HEK293 (cell line): ENCODE measurements at regions not wholly inside any gene's neighbourhood (a gene's known extent, or its start where the extent isn't known, plus 50 kb on each side); places are given as distances from the start of the nearest gene placed in this dataset.

Source experiments
- CTCF ChIA-PET: fragments of 350-600 bp; formaldehyde crosslinking; extraction: SDS; loops from one replicate; lab custom pipeline; 2021; ENCODE audit warnings: antibody characterized with exemption; lab: Yijun Ruan, JAX
- POLR2A ChIA-PET: fragments of 300-600 bp; formaldehyde crosslinking; extraction: SDS; loops from one replicate; lab custom pipeline; 2020; ENCODE audit warnings: antibody characterized with exemption, inconsistent platforms; lab: Yijun Ruan, JAX
- H3K27ac ChIP-seq: fragments of 200-500 bp; sonication (Bioruptor generic); 2 replicates; pipeline ENCODE4 v1.5.1; 2014; ENCODE audit warnings: low read depth, low read length, control low read depth, inconsistent platforms; ENCODE audit errors: extremely low read depth
- H3K36me3 ChIP-seq, 2 experiments: fragments of 200-500 bp in 1 of 2; sonication (Bioruptor generic) in 1 of 2; 1 replicate in 1 of 2; 2 replicates in 1 of 2; pipeline ENCODE4 v1.5.1; 2014 to 2017; ENCODE audit warnings: inconsistent platforms in 2 of 2, low read length in 2 of 2; ENCODE audit not compliant: control insufficient read depth in 2 of 2, insufficient read depth in 1 of 2
- H3K4me1 ChIP-seq: fragments of 200-500 bp; sonication (Bioruptor generic); 2 replicates; pipeline ENCODE4 v1.5.1; 2014; ENCODE audit warnings: mild to moderate bottlenecking, low read length, inconsistent platforms; ENCODE audit not compliant: control insufficient read depth, insufficient read depth
- H3K4me3 ChIP-seq: 2 replicates; pipeline ENCODE4 v1.5.1; 2011; ENCODE audit warnings: low read depth, mild to moderate bottlenecking, control low read depth, low read length, moderate library complexity
- H3K9me3 ChIP-seq: fragments of 200-500 bp; sonication (Bioruptor generic); 2 replicates; pipeline ENCODE4 v1.5.1; 2014; ENCODE audit warnings: low read depth, low read length, inconsistent platforms; ENCODE audit not compliant: control insufficient read depth, insufficient read depth
- GLI4 ChIP-seq: fragments of 450-650 bp; formaldehyde crosslinking; IDR thresholded peaks from 2 replicates; pipeline ENCODE4 v1.5.1; 2016; ENCODE audit warnings: missing biosample characterization, missing genetic modification characterization
- GLIS1 ChIP-seq: fragments of 450-650 bp; formaldehyde crosslinking; IDR thresholded peaks from 2 replicates; pipeline ENCODE4 v1.5.1; 2016; ENCODE audit warnings: missing biosample characterization, missing genetic modification characterization
- WT1 ChIP-seq: fragments of 450-650 bp; formaldehyde crosslinking; IDR thresholded peaks from 2 replicates; pipeline ENCODE4 v1.5.1; 2016; ENCODE audit warnings: missing biosample characterization, missing genetic modification characterization
- ZBTB1 ChIP-seq: fragments of 450-650 bp; formaldehyde crosslinking; IDR thresholded peaks from 2 replicates; pipeline ENCODE4 v1.5.1; 2016; ENCODE audit warnings: missing biosample characterization, missing genetic modification characterization
- ZFP41 ChIP-seq: fragments of 450-650 bp; formaldehyde crosslinking; IDR thresholded peaks from 2 replicates; pipeline ENCODE4 v1.5.1; 2016; ENCODE audit warnings: missing biosample characterization, missing genetic modification characterization, borderline replicate concordance
- ZNF132 ChIP-seq: fragments of 450-650 bp; formaldehyde crosslinking; IDR thresholded peaks from 2 replicates; pipeline ENCODE4 v1.5.1; 2017; ENCODE audit warnings: missing biosample characterization, missing genetic modification characterization, borderline replicate concordance
- ZNF133 ChIP-seq: fragments of 450-650 bp; formaldehyde crosslinking; IDR thresholded peaks from 2 replicates; pipeline ENCODE4 v1.5.1; 2016; ENCODE audit warnings: missing biosample characterization, missing genetic modification characterization
- ZNF138 ChIP-seq: fragments of 450-650 bp; formaldehyde crosslinking; IDR thresholded peaks from 2 replicates; pipeline ENCODE4 v1.5.1; 2016; ENCODE audit warnings: missing biosample characterization, missing genetic modification characterization, borderline replicate concordance
- ZNF140 ChIP-seq: fragments of 450-650 bp; formaldehyde crosslinking; IDR thresholded peaks from 2 replicates; pipeline ENCODE4 v1.5.1; 2016; ENCODE audit warnings: missing biosample characterization, missing genetic modification characterization
- ZNF175 ChIP-seq: fragments of 450-650 bp; formaldehyde crosslinking; IDR thresholded peaks from 2 replicates; pipeline ENCODE4 v1.5.1; 2016; ENCODE audit warnings: missing biosample characterization, missing genetic modification characterization
- ZNF214 ChIP-seq: fragments of 450-650 bp; formaldehyde crosslinking; IDR thresholded peaks from 2 replicates; pipeline ENCODE4 v1.5.1; 2017; ENCODE audit warnings: missing biosample characterization, mild to moderate bottlenecking, missing genetic modification characterization, borderline replicate concordance
- ZNF248 ChIP-seq: fragments of 450-650 bp; formaldehyde crosslinking; IDR thresholded peaks from 2 replicates; pipeline ENCODE4 v1.5.1; 2017; ENCODE audit warnings: missing biosample characterization, missing genetic modification characterization
- ZNF324 ChIP-seq: fragments of 450-650 bp; formaldehyde crosslinking; IDR thresholded peaks from 2 replicates; pipeline ENCODE4 v1.5.1; 2016; ENCODE audit warnings: missing biosample characterization, missing genetic modification characterization
- ZNF555 ChIP-seq: fragments of 450-650 bp; formaldehyde crosslinking; conservative IDR thresholded peaks from 2 replicates; pipeline ENCODE4 v1.5.1; 2017; ENCODE audit warnings: missing biosample characterization, mild to moderate bottlenecking, missing genetic modification characterization, inconsistent platforms
- ZNF558 ChIP-seq: fragments of 450-650 bp; formaldehyde crosslinking; IDR thresholded peaks from 2 replicates; pipeline ENCODE4 v1.5.1; 2016; ENCODE audit warnings: missing biosample characterization, missing genetic modification characterization
- ZNF596 ChIP-seq: fragments of 450-650 bp; IDR thresholded peaks from 2 replicates; pipeline ENCODE4 v1.5.0; 2018; ENCODE audit warnings: missing biosample characterization, mild to moderate bottlenecking, missing genetic modification characterization, moderate library complexity
- ZNF624 ChIP-seq: fragments of 450-650 bp; formaldehyde crosslinking; IDR thresholded peaks from 2 replicates; pipeline ENCODE4 v1.5.1; 2017; ENCODE audit warnings: missing biosample characterization, missing genetic modification characterization
- ZNF707 ChIP-seq: fragments of 450-650 bp; formaldehyde crosslinking; IDR thresholded peaks from 2 replicates; pipeline ENCODE4 v1.5.1; 2016; ENCODE audit warnings: missing biosample characterization, missing genetic modification characterization
- ZNF747 ChIP-seq: fragments of 450-650 bp; formaldehyde crosslinking; IDR thresholded peaks from 2 replicates; pipeline ENCODE4 v1.5.1; 2016; ENCODE audit warnings: missing biosample characterization, missing genetic modification characterization
- ZNF791 ChIP-seq: fragments of 450-650 bp; formaldehyde crosslinking; IDR thresholded peaks from 2 replicates; pipeline ENCODE4 v1.5.1; 2016; ENCODE audit warnings: missing biosample characterization, missing genetic modification characterization
- ZNF837 ChIP-seq: fragments of 450-650 bp; formaldehyde crosslinking; IDR thresholded peaks from 2 replicates; pipeline ENCODE4 v1.5.1; 2016; ENCODE audit warnings: missing biosample characterization, missing genetic modification characterization
- ZSCAN30 ChIP-seq: fragments of 450-650 bp; IDR thresholded peaks from 2 replicates; pipeline ENCODE4 v1.5.1; 2018; ENCODE audit warnings: missing biosample characterization, mild to moderate bottlenecking, missing genetic modification characterization, moderate library complexity
- TF ChIP-seq, protein P1 (sequence below): fragments of 450-650 bp; formaldehyde crosslinking; optimal IDR thresholded peaks from 2 replicates; pipeline ENCODE3; 2016; ENCODE audit warnings: missing biosample characterization, mild to moderate bottlenecking, missing genetic modification characterization
- TF ChIP-seq, protein P2 (sequence below): fragments of 450-650 bp; formaldehyde crosslinking; conservative IDR thresholded peaks from 2 replicates; pipeline ENCODE4 v1.5.1; 2016; ENCODE audit warnings: low read depth, missing biosample characterization, missing genetic modification characterization
- TF ChIP-seq, protein P3 (sequence below): fragments of 450-650 bp; formaldehyde crosslinking; IDR thresholded peaks from 2 replicates; pipeline ENCODE4 v1.5.1; 2016; ENCODE audit warnings: missing biosample characterization, missing genetic modification characterization, low read depth
- TF ChIP-seq, protein P4 (sequence below): fragments of 450-650 bp; formaldehyde crosslinking; IDR thresholded peaks from 2 replicates; pipeline ENCODE4 v1.5.1; 2016; ENCODE audit warnings: missing biosample characterization, missing genetic modification characterization, low read depth
- TF ChIP-seq, protein P5 (sequence below): fragments of 450-650 bp; formaldehyde crosslinking; IDR thresholded peaks from 2 replicates; pipeline ENCODE4 v1.5.1; 2016; ENCODE audit warnings: missing biosample characterization, missing genetic modification characterization

DNA sequence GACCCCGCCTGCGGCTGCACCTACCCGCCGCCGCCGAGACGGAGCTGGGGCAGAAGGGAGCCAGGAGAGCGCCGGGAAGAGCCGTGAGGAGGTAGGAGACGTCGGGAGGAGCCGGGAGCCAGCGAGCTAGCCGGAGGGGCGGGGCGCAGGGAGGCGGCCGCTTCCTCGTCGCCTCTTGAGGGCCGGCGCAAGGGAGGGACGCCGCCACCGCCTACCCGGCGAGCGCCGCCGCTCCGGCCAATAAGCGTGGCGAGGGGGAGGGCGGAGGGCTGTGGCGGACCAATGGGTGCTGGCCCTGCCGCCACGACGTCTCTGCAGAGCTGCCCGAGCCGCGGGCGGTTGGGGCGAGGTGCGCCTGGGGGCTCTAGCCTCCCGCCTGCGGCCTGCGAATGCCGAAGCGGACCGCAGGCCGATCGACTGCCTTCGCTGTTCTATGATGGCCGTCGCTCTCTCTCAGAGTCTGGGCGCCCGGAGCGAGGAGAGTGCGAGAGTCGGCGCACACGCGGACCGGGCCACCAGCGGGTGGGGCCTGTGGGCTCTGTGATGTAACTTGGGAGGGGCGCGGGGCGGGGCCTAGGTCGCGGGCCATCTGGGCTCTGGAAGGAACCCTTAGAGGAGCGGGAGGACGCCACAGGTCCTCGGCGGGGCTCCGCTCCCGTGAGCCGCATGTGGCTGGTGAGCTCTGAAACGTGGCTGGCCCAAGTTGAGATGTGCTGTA lies 72.7 kb upstream of the MAP4 start:
- Histone ChIP-seq H3K4me3 (peak overlapping the region; percentile 83), H3K9me3 (no peaks in the 10 kb centered on the region), H3K27ac (peak overlapping the region; percentile 86), H3K36me3 (no peaks in the 10 kb centered on the region; a peak in 1 of 3 replicates), H3K4me1 (peaks cover 2% of the 10 kb centered on the region; the same call in 1 of the 2 replicates)
- ChIA-PET POLR2A (interaction anchor here (0.6 to 3.6 kb wide), 22 partner anchors 10 to 265 kb away, joined by 3 to 22 read pairs (median 4); partner anchors contain the start of gene CDC25A), CTCF (interaction anchor here (0.5 to 1.0 kb wide), 7 partner anchors 38 to 263 kb away, joined by 3 to 5 read pairs (median 3); no protein-coding TSS in a partner anchor)
- TF ChIP-seq WT1 (tag by site-specific recombination) (no peak; the same call in 1 of the 2 replicates), ZNF175 (no peak), ZNF747 (tag by site-specific recombination) (no peak), GLIS1 (tag by site-specific recombination) (peak; percentile 61), ZNF132 (no peak), ZNF837 (tag by site-specific recombination) (no peak), ZNF140 (tag by site-specific recombination) (no peak), ZNF707 (no peak), ZNF791 (tag by site-specific recombination) (no peak), ZNF138 (no peak), ZNF555 (no peak), ZNF133 (tag by site-specific recombination) (peak; percentile 50), ZFP41 (tag by site-specific recombination) (no peak), ZNF248 (tag by site-specific recombination) (no peak), ZNF596 (tag by site-specific recombination) (no peak), ZBTB1 (tag by site-specific recombination) (no peak), ZNF324 (tag by site-specific recombination) (peak; percentile 67; the same call in 1 of the 2 replicates), ZNF214 (tag by site-specific recombination) (no peak), ZNF624 (tag by site-specific recombination) (no peak), ZNF558 (tag by site-specific recombination) (no peak), ZSCAN30 (tag by site-specific recombination) (peak; percentile 73), GLI4 (tag by site-specific recombination) (no peak)
- TF ChIP-seq, protein P1, sequence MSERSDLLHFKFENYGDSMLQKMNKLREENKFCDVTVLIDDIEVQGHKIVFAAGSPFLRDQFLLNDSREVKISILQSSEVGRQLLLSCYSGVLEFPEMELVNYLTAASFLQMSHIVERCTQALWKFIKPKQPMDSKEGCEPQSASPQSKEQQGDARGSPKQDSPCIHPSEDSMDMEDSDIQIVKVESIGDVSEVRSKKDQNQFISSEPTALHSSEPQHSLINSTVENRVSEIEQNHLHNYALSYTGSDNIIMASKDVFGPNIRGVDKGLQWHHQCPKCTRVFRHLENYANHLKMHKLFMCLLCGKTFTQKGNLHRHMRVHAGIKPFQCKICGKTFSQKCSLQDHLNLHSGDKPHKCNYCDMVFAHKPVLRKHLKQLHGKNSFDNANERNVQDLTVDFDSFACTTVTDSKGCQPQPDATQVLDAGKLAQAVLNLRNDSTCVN = peak; percentile 69
- TF ChIP-seq, protein P2, sequence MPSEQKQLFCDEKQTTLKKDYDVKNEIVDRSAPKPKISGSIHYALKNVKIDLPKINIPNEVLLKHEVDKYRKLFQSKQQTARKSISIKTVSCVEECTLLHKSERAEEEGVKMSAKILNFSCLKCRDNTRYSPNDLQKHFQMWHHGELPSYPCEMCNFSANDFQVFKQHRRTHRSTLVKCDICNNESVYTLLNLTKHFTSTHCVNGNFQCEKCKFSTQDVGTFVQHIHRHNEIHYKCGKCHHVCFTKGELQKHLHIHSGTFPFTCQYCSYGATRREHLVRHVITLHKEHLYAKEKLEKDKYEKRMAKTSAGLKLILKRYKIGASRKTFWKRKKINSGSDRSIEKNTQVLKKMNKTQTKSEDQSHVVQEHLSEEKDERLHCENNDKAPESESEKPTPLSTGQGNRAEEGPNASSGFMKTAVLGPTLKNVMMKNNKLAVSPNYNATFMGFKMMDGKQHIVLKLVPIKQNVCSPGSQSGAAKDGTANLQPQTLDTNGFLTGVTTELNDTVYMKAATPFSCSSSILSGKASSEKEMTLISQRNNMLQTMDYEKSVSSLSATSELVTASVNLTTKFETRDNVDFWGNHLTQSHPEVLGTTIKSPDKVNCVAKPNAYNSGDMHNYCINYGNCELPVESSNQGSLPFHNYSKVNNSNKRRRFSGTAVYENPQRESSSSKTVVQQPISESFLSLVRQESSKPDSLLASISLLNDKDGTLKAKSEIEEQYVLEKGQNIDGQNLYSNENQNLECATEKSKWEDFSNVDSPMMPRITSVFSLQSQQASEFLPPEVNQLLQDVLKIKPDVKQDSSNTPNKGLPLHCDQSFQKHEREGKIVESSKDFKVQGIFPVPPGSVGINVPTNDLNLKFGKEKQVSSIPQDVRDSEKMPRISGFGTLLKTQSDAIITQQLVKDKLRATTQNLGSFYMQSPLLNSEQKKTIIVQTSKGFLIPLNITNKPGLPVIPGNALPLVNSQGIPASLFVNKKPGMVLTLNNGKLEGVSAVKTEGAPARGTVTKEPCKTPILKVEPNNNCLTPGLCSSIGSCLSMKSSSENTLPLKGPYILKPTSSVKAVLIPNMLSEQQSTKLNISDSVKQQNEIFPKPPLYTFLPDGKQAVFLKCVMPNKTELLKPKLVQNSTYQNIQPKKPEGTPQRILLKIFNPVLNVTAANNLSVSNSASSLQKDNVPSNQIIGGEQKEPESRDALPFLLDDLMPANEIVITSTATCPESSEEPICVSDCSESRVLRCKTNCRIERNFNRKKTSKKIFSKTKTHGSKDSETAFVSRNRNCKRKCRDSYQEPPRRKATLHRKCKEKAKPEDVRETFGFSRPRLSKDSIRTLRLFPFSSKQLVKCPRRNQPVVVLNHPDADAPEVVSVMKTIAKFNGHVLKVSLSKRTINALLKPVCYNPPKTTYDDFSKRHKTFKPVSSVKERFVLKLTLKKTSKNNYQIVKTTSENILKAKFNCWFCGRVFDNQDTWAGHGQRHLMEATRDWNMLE (tag by site-specific recombination) = no peak
- TF ChIP-seq, protein P3, sequence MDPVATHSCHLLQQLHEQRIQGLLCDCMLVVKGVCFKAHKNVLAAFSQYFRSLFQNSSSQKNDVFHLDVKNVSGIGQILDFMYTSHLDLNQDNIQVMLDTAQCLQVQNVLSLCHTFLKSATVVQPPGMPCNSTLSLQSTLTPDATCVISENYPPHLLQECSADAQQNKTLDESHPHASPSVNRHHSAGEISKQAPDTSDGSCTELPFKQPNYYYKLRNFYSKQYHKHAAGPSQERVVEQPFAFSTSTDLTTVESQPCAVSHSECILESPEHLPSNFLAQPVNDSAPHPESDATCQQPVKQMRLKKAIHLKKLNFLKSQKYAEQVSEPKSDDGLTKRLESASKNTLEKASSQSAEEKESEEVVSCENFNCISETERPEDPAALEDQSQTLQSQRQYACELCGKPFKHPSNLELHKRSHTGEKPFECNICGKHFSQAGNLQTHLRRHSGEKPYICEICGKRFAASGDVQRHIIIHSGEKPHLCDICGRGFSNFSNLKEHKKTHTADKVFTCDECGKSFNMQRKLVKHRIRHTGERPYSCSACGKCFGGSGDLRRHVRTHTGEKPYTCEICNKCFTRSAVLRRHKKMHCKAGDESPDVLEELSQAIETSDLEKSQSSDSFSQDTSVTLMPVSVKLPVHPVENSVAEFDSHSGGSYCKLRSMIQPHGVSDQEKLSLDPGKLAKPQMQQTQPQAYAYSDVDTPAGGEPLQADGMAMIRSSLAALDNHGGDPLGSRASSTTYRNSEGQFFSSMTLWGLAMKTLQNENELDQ (tag by site-specific recombination) = no peak
- TF ChIP-seq, protein P4, sequence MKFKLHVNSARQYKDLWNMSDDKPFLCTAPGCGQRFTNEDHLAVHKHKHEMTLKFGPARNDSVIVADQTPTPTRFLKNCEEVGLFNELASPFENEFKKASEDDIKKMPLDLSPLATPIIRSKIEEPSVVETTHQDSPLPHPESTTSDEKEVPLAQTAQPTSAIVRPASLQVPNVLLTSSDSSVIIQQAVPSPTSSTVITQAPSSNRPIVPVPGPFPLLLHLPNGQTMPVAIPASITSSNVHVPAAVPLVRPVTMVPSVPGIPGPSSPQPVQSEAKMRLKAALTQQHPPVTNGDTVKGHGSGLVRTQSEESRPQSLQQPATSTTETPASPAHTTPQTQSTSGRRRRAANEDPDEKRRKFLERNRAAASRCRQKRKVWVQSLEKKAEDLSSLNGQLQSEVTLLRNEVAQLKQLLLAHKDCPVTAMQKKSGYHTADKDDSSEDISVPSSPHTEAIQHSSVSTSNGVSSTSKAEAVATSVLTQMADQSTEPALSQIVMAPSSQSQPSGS (tag by site-specific recombination) = no peak
- TF ChIP-seq, protein P5, sequence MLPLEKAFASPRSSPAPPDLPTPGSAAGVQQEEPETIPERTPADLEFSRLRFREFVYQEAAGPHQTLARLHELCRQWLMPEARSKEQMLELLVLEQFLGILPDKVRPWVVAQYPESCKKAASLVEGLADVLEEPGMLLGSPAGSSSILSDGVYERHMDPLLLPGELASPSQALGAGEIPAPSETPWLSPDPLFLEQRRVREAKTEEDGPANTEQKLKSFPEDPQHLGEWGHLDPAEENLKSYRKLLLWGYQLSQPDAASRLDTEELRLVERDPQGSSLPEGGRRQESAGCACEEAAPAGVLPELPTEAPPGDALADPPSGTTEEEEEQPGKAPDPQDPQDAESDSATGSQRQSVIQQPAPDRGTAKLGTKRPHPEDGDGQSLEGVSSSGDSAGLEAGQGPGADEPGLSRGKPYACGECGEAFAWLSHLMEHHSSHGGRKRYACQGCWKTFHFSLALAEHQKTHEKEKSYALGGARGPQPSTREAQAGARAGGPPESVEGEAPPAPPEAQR (tag by site-specific recombination) = no peak
